ENCODE measurements at regions not wholly inside any gene's neighbourhood (a gene's known extent, or its start where the extent isn't known, plus 50 kb on each side); places are given as distances from the start of the nearest gene placed in this dataset.

- Histone ChIP-seq H3K27me3 (ENCODE audit: control insufficient read depth in 1 of 2, insufficient read depth in 2 of 2, low read length in 2 of 2) (no peaks in the 10 kb centered on the region), H3K9me3 (ENCODE audit: control insufficient read depth in 1 of 2, low read length in 2 of 2) (no peaks in the 10 kb centered on the region), H3K27ac (ENCODE audit: low read depth, low read length) (no peak overlapping the region), H3K9ac (ENCODE audit: low read depth in 1 of 2, low read length in 2 of 2) (no peak overlapping the region), H3K36me3 (ENCODE audit: control insufficient read depth in 1 of 2, insufficient read depth in 2 of 2, low read length in 2 of 2) (no peaks in the 10 kb centered on the region), H3K4me1 (ENCODE audit: control insufficient read depth in 1 of 2, insufficient read depth in 2 of 2, low read length in 2 of 2) (no peaks in the 10 kb centered on the region), H3K4me3 (ENCODE audit: low read depth in 1 of 2, low read length in 2 of 2) (no peak overlapping the region)
Measured at GRCh38 chr2:192377173-192377572, 182.4 kb upstream of the TMEFF2 start.

DNA sequence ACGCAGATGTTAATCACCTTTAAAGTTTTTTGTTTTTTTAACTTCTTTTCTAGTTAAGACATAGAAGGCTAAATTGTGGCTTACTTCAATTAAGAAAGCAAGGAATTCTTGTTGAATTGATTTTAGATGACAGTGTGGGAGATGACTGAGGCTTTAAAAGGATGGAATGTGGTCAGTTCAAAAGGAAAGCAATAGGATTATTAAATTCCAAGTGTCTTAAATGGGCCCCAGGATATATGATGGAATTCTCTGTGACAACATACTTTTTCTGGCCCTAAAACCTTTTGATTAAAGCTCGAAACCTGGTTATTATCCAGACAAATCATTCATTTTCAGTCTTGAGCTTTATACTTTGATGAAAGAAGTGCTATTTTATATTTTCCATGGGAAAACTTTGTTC is 179.0 kb upstream of the TMEFF2 start:
- Histone ChIP-seq H3K27ac (ENCODE audit: low read depth, low read length) (no peak overlapping the region), H3K9me3 (ENCODE audit: control insufficient read depth in 1 of 2, low read length in 2 of 2) (no peaks in the 10 kb centered on the region), H3K36me3 (ENCODE audit: control insufficient read depth in 1 of 2, insufficient read depth in 2 of 2, low read length in 2 of 2) (no peaks in the 10 kb centered on the region), H3K4me1 (ENCODE audit: control insufficient read depth in 1 of 2, insufficient read depth in 2 of 2, low read length in 2 of 2) (no peaks in the 10 kb centered on the region), H3K9ac (ENCODE audit: low read depth in 1 of 2, low read length in 2 of 2) (no peak overlapping the region), H3K27me3 (ENCODE audit: control insufficient read depth in 1 of 2, insufficient read depth in 2 of 2, low read length in 2 of 2) (no peaks in the 10 kb centered on the region), H3K4me3 (ENCODE audit: low read depth in 1 of 2, low read length in 2 of 2) (no peak overlapping the region)

GRCh38 chr2:192373221-192373620 is 178.5 kb upstream of the TMEFF2 start:
- Histone ChIP-seq H3K27me3 (ENCODE audit: control insufficient read depth in 1 of 2, insufficient read depth in 2 of 2, low read length in 2 of 2) (no peaks in the 10 kb centered on the region), H3K9ac (ENCODE audit: low read depth in 1 of 2, low read length in 2 of 2) (no peak overlapping the region), H3K9me3 (ENCODE audit: control insufficient read depth in 1 of 2, low read length in 2 of 2) (no peaks in the 10 kb centered on the region), H3K36me3 (ENCODE audit: control insufficient read depth in 1 of 2, insufficient read depth in 2 of 2, low read length in 2 of 2) (no peaks in the 10 kb centered on the region), H3K4me3 (ENCODE audit: low read depth in 1 of 2, low read length in 2 of 2) (no peak overlapping the region), H3K4me1 (ENCODE audit: control insufficient read depth in 1 of 2, insufficient read depth in 2 of 2, low read length in 2 of 2) (no peaks in the 10 kb centered on the region), H3K27ac (ENCODE audit: low read depth, low read length) (no peak overlapping the region)

- Histone ChIP-seq H3K36me3 (ENCODE audit: control insufficient read depth in 1 of 2, insufficient read depth in 2 of 2, low read length in 2 of 2) (no peaks in the 10 kb centered on the region), H3K9me3 (ENCODE audit: control insufficient read depth in 1 of 2, low read length in 2 of 2) (no peaks in the 10 kb centered on the region), H3K4me1 (ENCODE audit: control insufficient read depth in 1 of 2, insufficient read depth in 2 of 2, low read length in 2 of 2) (no peaks in the 10 kb centered on the region), H3K27me3 (ENCODE audit: control insufficient read depth in 1 of 2, insufficient read depth in 2 of 2, low read length in 2 of 2) (no peaks in the 10 kb centered on the region), H3K27ac (ENCODE audit: low read depth, low read length) (no peak overlapping the region), H3K9ac (ENCODE audit: low read depth in 1 of 2, low read length in 2 of 2) (no peak overlapping the region), H3K4me3 (ENCODE audit: low read depth in 1 of 2, low read length in 2 of 2) (no peak overlapping the region)
Measured at GRCh38 chr2:192369969-192370368, 175.2 kb upstream of the TMEFF2 start.

DNA sequence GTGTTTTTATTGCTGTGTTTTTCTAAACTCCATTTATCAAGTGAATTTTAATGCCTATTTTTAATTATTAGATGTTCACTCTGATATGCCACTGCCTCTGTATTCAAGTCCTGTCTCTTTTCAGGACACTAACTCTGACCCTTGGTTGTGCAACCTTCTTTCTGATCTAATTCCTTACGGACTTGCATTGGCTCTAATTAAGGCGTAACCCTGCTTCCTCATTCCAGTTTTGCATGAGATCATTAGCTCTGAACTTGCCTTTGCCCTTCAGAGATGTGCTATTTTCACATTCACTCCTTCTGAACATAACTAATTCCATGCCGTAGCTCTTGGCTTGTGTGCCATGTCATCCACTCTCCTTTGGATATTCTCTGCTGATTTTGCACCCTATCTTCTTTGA is 162.5 kb upstream of the TMEFF2 start:
- Histone ChIP-seq H3K4me3 (ENCODE audit: low read depth in 1 of 2, low read length in 2 of 2) (no peak overlapping the region), H3K27ac (ENCODE audit: low read depth, low read length) (no peak overlapping the region)

DNA sequence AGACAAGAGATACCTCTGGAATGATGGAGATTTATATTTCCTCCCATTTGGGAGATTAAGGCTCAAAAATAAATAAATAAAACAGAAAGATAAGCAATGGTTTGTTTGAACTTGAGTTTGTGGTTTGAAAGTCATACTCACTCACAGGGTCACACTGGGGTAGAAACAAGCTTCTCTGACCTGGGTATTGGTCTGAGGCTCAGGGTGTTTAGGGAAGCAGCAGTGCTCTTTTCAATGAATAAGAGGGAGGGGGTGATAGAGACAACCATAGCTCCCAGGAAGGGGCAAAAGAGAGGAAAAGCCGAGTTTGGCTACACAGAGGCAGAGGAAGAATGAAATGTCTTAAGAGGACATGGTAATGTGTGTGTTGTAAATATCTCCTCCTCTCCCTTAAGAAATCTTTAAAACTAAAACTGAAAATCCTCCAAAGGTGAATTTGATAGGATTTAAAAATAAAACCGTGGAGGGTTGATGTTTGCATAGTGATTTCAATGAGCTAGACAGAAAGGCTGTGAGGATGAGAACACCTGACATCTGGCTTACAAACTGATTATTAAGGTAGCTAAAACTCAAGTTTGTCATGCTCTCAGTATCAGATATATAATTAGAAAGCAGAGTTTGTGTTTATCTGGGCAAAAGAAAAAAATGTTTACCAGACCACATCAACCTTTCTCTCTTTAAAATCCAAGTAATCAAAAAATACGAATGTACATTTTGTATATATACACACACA is 159.9 kb upstream of the TMEFF2 start:
- Histone ChIP-seq H3K27ac (ENCODE audit: low read depth, low read length) (no peak overlapping the region), H3K27me3 (ENCODE audit: control insufficient read depth in 1 of 2, insufficient read depth in 2 of 2, low read length in 2 of 2) (no peaks in the 10 kb centered on the region), H3K4me1 (ENCODE audit: control insufficient read depth in 1 of 2, insufficient read depth in 2 of 2, low read length in 2 of 2) (no peaks in the 10 kb centered on the region), H3K4me3 (ENCODE audit: low read depth in 1 of 2, low read length in 2 of 2) (no peak overlapping the region), H3K9ac (ENCODE audit: low read depth in 1 of 2, low read length in 2 of 2) (no peak overlapping the region), H3K36me3 (ENCODE audit: control insufficient read depth in 1 of 2, insufficient read depth in 2 of 2, low read length in 2 of 2) (no peaks in the 10 kb centered on the region), H3K9me3 (ENCODE audit: control insufficient read depth in 1 of 2, low read length in 2 of 2) (no peaks in the 10 kb centered on the region)

More for the DNA sequence above, 162.5 kb upstream of the TMEFF2 start:
- no peak overlapping the region for H3K9ac ChIP-seq (ENCODE audit: low read depth in 1 of 2, low read length in 2 of 2)
- no peaks in the 10 kb centered on the region for H3K4me1 ChIP-seq (ENCODE audit: control insufficient read depth in 1 of 2, insufficient read depth in 2 of 2, low read length in 2 of 2)
- H3K36me3 ChIP-seq (ENCODE audit: control insufficient read depth in 1 of 2, insufficient read depth in 2 of 2, low read length in 2 of 2), result no peaks in the 10 kb centered on the region
- H3K9me3 ChIP-seq (ENCODE audit: control insufficient read depth in 1 of 2, low read length in 2 of 2), result no peaks in the 10 kb centered on the region
- H3K27me3 ChIP-seq (ENCODE audit: control insufficient read depth in 1 of 2, insufficient read depth in 2 of 2, low read length in 2 of 2), result no peaks in the 10 kb centered on the region

GRCh38 chr2:192347542-192347941 is 152.8 kb upstream of the TMEFF2 start:
- H3K4me1 ChIP-seq (ENCODE audit: control insufficient read depth in 1 of 2, insufficient read depth in 2 of 2, low read length in 2 of 2), result no peaks in the 10 kb centered on the region
- H3K27me3 ChIP-seq (ENCODE audit: control insufficient read depth in 1 of 2, insufficient read depth in 2 of 2, low read length in 2 of 2), result no peaks in the 10 kb centered on the region
- no peak overlapping the region for H3K9ac ChIP-seq (ENCODE audit: low read depth in 1 of 2, low read length in 2 of 2)
- H3K27ac ChIP-seq (ENCODE audit: low read depth, low read length), result no peak overlapping the region
- H3K4me3 ChIP-seq (ENCODE audit: low read depth in 1 of 2, low read length in 2 of 2), result no peak overlapping the region
- H3K36me3 ChIP-seq (ENCODE audit: control insufficient read depth in 1 of 2, insufficient read depth in 2 of 2, low read length in 2 of 2), result no peaks in the 10 kb centered on the region
- no peaks in the 10 kb centered on the region for H3K9me3 ChIP-seq (ENCODE audit: control insufficient read depth in 1 of 2, low read length in 2 of 2)

GRCh38 chr2:192345287-192345686 is 150.6 kb upstream of the TMEFF2 start:
- no peaks in the 10 kb centered on the region for H3K9me3 ChIP-seq (ENCODE audit: control insufficient read depth in 1 of 2, low read length in 2 of 2)
- H3K27me3 ChIP-seq (ENCODE audit: control insufficient read depth in 1 of 2, insufficient read depth in 2 of 2, low read length in 2 of 2), result no peaks in the 10 kb centered on the region
- no peaks in the 10 kb centered on the region for H3K36me3 ChIP-seq (ENCODE audit: control insufficient read depth in 1 of 2, insufficient read depth in 2 of 2, low read length in 2 of 2)
- no peak overlapping the region for H3K4me3 ChIP-seq (ENCODE audit: low read depth in 1 of 2, low read length in 2 of 2)
- no peaks in the 10 kb centered on the region for H3K4me1 ChIP-seq (ENCODE audit: control insufficient read depth in 1 of 2, insufficient read depth in 2 of 2, low read length in 2 of 2)
- no peak overlapping the region for H3K9ac ChIP-seq (ENCODE audit: low read depth in 1 of 2, low read length in 2 of 2)
- H3K27ac ChIP-seq (ENCODE audit: low read depth, low read length), result no peak overlapping the region

- H3K9me3 ChIP-seq (ENCODE audit: control insufficient read depth in 1 of 2, low read length in 2 of 2), result no peaks in the 10 kb centered on the region
- H3K4me3 ChIP-seq (ENCODE audit: low read depth in 1 of 2, low read length in 2 of 2), result no peak overlapping the region
- no peaks in the 10 kb centered on the region for H3K27me3 ChIP-seq (ENCODE audit: control insufficient read depth in 1 of 2, insufficient read depth in 2 of 2, low read length in 2 of 2)
- no peaks in the 10 kb centered on the region for H3K36me3 ChIP-seq (ENCODE audit: control insufficient read depth in 1 of 2, insufficient read depth in 2 of 2, low read length in 2 of 2)
- no peak overlapping the region for H3K9ac ChIP-seq (ENCODE audit: low read depth in 1 of 2, low read length in 2 of 2)
- H3K4me1 ChIP-seq (ENCODE audit: control insufficient read depth in 1 of 2, insufficient read depth in 2 of 2, low read length in 2 of 2), result no peaks in the 10 kb centered on the region
- no peak overlapping the region for H3K27ac ChIP-seq (ENCODE audit: low read depth, low read length)
Measured at GRCh38 chr2:192333642-192334041, 138.9 kb upstream of the TMEFF2 start.

DNA sequence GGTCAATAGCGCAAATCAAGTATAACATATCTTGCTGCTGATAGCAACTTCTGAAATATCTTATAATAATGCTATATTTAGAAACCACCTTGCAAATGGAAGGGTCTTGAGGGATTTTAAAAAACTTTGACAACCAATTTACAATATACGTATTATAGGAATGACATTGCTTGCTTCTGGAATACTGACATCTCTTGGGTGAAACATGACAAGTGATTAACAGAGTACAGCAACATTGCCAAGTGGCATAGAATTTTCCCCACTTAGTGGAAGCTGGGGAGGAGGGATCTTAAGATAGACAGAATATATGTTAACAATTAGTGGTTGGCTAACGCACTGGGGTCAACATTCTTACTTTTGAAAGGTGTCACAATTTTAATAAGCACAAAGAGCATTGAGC is 133.6 kb upstream of the TMEFF2 start:
- H3K27me3 ChIP-seq (ENCODE audit: control insufficient read depth in 1 of 2, insufficient read depth in 2 of 2, low read length in 2 of 2), result no peaks in the 10 kb centered on the region
- no peaks in the 10 kb centered on the region for H3K9me3 ChIP-seq (ENCODE audit: control insufficient read depth in 1 of 2, low read length in 2 of 2)

GRCh38 chr2:192327576-192327975 is 132.8 kb upstream of the TMEFF2 start:
- Histone ChIP-seq H3K4me3 (ENCODE audit: low read depth in 1 of 2, low read length in 2 of 2) (no peak overlapping the region), H3K27ac (ENCODE audit: low read depth, low read length) (no peak overlapping the region), H3K9me3 (ENCODE audit: control insufficient read depth in 1 of 2, low read length in 2 of 2) (no peaks in the 10 kb centered on the region), H3K27me3 (ENCODE audit: control insufficient read depth in 1 of 2, insufficient read depth in 2 of 2, low read length in 2 of 2) (no peaks in the 10 kb centered on the region), H3K4me1 (ENCODE audit: control insufficient read depth in 1 of 2, insufficient read depth in 2 of 2, low read length in 2 of 2) (no peaks in the 10 kb centered on the region), H3K9ac (ENCODE audit: low read depth in 1 of 2, low read length in 2 of 2) (no peak overlapping the region), H3K36me3 (ENCODE audit: control insufficient read depth in 1 of 2, insufficient read depth in 2 of 2, low read length in 2 of 2) (no peaks in the 10 kb centered on the region)

More for the DNA sequence above, 133.6 kb upstream of the TMEFF2 start:
- Histone ChIP-seq H3K4me3 (ENCODE audit: low read depth in 1 of 2, low read length in 2 of 2) (no peak overlapping the region), H3K4me1 (ENCODE audit: control insufficient read depth in 1 of 2, insufficient read depth in 2 of 2, low read length in 2 of 2) (no peaks in the 10 kb centered on the region), H3K36me3 (ENCODE audit: control insufficient read depth in 1 of 2, insufficient read depth in 2 of 2, low read length in 2 of 2) (no peaks in the 10 kb centered on the region), H3K27ac (ENCODE audit: low read depth, low read length) (no peak overlapping the region), H3K9ac (ENCODE audit: low read depth in 1 of 2, low read length in 2 of 2) (no peak overlapping the region)

All from duodenal mucosa (tissue), 2 donors.